HG03196 (cell line): ENCODE measurements at regions not wholly inside any gene's neighbourhood (a gene's known extent, or its start where the extent isn't known, plus 50 kb on each side); places are given as distances from the start of the nearest gene placed in this dataset.
"Not testable (repeated sequence)": the region's sequence is repeated elsewhere in the genome, so short reads cannot be mapped to it uniquely, and the experiment has no call there.

Source experiments
- ATAC-seq: cut with Tn5 transposase; IDR thresholded peaks from one replicate; pipeline ENCODE4 v1.9.1; 2021; ENCODE audit not compliant: unreplicated experiment

DNA sequence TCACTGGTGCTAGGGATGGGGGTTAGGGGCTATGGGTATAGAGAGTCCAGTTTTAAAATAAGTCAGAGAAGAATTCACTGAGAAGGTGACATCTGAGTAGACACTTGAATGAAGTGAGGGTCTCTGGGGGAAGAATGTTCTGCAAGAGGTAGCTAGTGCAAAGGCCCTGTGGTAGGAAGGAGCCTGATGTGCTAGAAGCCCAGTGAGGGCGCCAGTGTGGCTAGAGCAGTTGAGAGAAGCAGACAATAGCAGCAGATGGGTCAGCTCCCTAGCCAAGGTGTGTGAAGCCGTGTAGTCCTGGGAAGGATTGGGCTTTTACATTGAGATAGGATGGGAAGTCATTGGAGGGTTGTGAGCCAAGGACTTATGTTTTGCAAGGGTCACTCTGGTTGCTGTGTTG, 105.8 kb upstream of the PELI1 start:
- no peak for ATAC-seq

DNA sequence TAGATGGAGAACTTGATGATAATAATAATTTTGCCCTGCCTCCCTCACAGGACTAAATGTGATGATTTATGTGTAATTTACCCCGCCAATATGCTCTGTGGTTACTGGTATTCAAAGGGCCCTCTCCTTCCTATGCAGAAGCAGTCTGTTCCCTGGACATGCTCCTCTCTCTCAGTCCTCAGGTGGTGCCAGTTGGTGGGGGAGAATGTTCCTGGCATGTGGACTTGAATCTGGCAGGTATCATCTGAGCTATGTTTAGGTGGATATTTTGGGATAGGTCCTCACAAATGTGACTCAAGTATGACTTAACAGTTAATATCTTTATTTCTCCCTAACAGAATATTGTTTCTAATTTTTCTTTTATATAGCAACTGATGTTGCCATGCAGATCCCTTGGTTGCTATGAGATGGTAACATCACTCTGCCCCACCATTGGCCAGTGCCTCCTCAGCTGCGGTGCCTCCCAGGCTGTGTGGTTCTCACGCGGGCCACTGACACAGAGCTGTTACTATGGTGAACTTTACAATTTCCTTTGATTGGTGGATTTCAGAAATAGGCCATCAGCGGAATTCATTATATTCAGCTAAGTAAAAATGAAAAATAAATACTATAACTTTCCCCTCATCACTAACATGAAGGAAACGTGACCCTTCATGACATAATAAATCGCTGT, 106.7 kb upstream of the PELI1 start:
- ATAC-seq = no peak

GRCh38 chr2:64251497-64252250, 107.5 kb upstream of the PELI1 start:
- no peak for ATAC-seq

DNA sequence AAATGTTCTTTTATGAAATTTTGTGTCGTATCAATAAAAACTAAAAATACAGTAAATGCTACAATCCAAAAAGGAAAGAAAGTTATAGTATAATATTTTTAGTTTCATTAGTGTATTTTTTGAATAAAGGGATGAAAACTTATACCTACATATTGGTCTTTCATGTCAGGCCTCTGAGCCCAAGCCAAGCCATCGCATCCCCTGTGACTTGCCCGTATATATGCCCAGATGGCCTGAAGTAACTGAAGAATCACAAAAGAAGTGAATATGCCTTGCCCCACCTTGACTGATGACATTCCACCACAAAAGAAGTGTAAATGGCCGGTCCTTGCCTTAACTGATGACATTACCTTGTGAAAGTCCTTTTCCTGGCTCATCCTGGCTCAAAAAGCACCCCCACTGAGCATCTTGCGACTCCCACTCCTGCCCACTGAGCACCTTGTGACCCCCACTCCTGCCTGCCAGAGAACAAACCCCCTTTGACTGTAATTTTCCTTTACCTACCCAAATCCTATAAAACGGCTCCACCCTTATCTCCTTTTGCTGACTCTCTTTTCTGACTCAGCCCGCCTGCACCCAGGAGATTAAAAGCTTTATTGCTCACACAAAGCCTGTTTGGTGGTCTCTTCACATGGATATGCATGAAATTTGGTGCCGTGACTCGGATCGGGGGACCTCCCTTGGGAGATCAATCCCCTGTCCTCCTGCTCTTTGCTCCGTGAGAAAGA, 108.2 kb upstream of the PELI1 start:
- ATAC-seq = not testable (repeated sequence)

DNA sequence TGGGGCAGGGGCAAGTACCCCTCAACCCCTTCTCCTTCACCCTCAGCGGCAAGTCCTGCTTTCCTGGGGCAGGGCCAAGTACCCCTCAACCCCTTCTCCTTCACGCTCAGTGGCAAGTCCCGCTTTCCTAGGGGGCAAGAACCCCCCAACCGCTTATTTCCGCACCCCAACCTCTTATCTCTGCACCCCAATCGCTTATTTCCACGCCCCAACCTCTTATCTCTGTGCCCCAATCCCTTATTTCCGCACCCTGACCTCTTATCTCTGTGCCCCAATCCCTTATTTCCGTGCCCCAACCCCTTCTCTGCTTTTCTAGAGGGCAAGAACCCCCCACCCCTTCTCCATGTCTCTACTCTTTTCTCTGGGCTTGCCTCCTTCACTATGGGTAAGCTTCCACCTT, 109.2 kb upstream of the PELI1 start:
- not testable (repeated sequence) for ATAC-seq

- no peak for ATAC-seq
Observed at GRCh38 chr2:64258566-64258965, 114.3 kb upstream of the PELI1 start.

GRCh38 chr2:64259312-64259711, 115.1 kb upstream of the PELI1 start:
- ATAC-seq = no peak

GRCh38 chr2:64260093-64260803, 116.0 kb upstream of the PELI1 start:
- ATAC-seq = no peak

DNA sequence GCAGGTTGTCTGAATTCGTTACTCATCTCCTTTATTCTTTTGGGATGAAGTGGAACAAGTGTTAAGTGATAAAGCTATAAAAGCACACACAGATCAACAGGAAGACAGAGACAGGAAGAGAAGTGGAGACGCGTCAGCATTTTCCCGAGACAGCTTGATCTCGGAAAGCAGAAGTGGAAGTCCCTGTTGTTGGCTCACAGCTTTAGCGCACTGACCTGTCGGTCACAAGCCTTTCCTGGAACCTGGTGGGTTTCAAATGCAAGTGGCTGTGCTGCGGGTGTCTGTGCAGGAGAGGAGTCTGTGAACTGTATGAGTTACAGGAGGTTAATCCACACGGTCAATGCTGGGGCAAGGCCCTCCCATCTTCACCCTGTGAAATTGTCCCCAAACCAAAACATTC, 116.6 kb upstream of the PELI1 start:
- peak; percentile 79 for ATAC-seq

DNA sequence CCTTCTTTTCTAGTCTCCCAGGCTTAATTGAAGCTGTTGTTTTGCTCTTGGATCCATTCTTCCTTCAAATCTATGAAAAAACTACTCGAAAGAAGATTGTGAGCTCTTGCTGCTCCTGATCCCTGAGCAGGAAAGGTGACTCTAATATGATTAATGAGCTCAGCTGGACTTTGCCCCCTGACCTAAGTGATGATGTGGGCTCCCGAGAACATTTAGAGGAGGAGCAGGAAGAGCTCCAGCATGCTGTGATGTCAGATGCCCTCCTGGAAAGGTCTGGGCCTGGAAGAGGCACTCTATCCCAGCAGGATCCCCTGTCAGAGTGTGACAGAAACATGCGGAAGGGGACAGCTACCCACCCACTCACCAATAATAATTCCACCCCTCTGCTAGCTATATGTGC, 117.9 kb upstream of the PELI1 start:
- no peak for ATAC-seq

- ATAC-seq = no peak
Observed at GRCh38 chr2:64262816-64263215, 118.6 kb upstream of the PELI1 start.

DNA sequence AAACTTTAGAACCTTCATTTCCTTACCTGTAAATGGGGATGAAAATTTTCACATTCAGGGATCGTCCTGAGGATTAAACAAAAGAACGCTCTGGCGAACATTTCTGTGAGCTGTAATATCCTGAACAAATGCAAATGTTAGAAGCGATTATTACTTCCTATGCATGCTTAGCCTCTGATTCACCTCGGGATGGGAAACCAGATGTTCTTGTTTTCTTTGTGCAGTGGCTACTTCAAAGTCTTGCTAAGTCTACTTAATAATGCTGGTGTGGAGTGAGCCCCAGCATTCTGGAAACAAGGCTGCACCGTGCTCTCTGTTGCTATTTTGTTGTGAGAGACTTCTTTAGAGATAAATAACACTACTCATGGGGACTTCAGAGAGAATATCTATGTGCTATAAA, 119.1 kb upstream of the PELI1 start:
- ATAC-seq = no peak

DNA sequence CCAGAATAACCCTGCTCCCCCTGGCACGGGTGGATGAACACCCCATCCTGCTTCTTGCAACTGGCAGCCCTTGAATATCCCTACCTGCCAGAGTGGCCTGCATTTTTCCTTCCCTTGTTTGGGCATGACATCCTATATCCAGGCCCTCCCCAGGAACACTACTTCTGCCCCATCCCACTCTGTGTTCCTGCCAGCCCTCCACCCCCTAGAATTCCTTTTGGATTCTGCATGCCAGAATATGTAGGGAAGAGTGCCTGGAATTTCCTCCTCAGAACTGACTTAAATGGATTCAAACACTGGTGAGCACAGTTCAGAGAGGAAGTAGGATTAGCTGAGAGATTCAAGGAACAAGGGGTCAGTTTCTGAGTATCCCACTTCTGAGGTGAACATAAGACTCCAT, 123.5 kb upstream of the PELI1 start:
- ATAC-seq = no peak

DNA sequence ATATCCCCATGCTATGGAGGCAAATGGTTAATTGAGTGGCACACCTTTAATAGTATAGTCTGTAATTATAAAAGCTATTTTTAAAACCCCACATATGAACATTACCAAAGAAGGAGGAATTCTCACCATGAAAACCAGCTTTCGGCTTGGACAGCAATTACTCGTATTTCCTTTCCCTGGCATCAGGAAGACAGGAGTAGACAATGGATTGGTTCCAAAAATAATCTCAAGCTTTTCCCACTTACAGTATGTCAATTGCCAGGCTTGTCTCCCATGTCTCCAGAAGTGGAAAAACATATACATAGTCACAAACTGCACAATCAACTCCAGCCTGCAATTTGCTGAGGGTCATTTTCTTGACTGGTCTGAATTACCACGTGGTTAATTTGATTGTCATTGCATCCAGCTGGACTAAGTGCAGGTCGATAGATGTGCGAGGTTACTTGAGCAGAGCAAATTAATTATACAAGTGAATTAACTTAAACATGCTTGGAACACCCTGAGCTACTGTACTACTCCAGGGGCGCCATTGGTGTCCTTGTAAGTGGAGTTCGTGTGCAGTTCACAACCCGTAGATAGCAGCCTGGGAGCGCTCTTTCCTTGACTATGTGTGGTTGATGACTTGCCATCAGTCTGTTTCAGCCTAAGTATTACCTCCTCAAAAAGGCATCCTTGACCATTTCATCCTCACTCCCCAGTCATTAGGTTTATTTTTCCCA, 124.3 kb upstream of the PELI1 start:
- ATAC-seq = no peak

DNA sequence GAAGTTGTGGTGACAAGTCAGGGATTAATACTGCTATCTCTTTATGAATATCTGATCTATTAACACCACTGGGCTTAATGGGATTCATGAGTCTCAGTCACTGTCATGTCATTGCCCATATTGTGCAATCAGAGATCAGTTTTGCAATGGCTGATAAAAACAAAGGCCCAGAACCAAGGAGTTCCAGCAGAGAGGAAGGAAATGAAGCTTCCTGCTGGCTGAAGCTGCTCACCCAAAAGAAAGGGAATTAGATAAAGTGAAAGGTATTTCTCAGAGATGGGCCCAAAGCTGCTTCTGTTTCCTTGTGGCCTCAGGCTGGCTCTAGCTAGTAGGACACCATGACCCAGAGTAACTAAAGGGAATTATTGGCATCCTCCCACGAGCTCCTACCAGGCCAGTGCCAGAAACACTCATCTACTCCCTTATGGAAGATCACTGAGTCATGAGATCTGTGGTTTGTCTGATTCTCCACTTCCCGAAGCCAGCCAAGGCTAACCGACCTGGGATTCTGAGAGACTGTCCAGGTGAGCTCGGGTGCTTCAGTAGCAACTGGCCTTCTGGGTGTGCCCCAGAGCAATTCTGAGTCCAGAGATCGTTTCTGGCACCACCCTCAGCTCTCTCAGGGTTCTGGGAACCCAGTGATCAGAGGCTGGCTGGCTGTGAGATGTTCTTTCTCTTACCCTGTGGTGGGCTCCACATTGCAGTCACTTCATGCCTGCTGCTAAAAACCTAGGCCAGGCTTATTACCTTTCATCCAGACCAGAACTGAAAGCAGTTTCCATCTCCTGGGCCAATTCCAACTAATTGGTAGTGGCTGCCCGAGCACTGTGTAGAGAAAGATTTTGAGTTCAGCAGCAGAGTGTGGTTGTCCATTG, 129.5 kb upstream of the PELI1 start:
- ATAC-seq = no peak

DNA sequence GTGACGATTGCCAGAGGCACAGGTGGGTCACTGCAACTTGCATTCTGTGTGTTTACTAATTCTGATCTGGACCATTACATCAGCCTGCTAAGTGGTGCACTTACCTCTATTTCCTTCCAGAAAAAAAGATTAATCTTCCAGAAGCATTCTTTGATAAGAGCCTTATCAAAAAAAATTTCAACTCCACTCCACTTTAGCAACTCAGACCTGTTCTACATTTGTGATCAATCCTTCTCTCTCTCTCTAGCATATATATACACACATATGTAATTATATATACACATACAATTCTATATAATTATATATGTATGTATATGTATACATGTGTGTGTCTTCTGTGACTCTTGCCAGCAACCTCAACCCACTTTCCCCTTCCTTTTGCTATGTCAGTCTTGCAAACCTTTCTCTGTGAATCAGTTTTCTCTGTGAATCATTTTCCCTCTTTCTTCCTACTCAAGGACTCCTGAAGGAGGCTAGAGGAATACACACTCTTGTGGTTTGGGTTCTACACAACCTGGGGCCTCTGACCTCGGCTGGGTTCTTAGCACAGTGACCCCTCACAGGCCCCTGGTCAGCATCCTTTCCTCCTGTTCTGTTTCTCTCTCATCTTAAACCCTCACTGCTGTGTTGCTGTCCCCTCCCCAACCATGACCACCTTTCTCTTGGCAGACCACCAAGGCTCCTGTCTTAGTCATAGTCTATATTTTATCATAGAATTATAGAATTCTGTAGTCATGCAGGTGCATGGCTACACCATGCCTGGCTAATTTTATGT, 130.4 kb upstream of the PELI1 start:
- no peak for ATAC-seq

- no peak for ATAC-seq
Observed at GRCh38 chr2:64275174-64275466, 130.9 kb upstream of the PELI1 start.

GRCh38 chr2:64276417-64277095, 132.3 kb upstream of the PELI1 start:
- no peak for ATAC-seq
